GM23248 (cell line): ENCODE measurements at regions not wholly inside any gene's neighbourhood (a gene's known extent, or its start where the extent isn't known, plus 50 kb on each side); places are given as distances from the start of the nearest gene placed in this dataset.
"Not testable (repeated sequence)": the region's sequence is repeated elsewhere in the genome, so short reads cannot be mapped to it uniquely, and the experiment has no call there.

Experiments
- EZH2 ChIP-seq: fragments of 200-600 bp; sonication (generic); IDR thresholded peaks from 2 replicates; pipeline ENCODE4 v1.6.1; 2018; ENCODE audit warnings: antibody characterized with exemption, mild to moderate bottlenecking; ENCODE audit not compliant: insufficient read depth, poor library complexity, severe bottlenecking
- EZH2phosphoT487 ChIP-seq: fragments of 200-600 bp; sonication (generic); IDR thresholded peaks from 2 replicates; pipeline ENCODE4 v1.6.1; 2018; ENCODE audit warnings: antibody characterized with exemption, moderate library complexity, mild to moderate bottlenecking, low read depth; ENCODE audit not compliant: insufficient read depth

- TF ChIP-seq EZH2, EZH2phosphoT487: not testable (repeated sequence)
Measured at GRCh38 chr1:83274656-83275055, 724.3 kb downstream of the TTLL7 start.
